ENCODE measurements at regions not wholly inside any gene's neighbourhood (a gene's known extent, or its start where the extent isn't known, plus 50 kb on each side); places are given as distances from the start of the nearest gene placed in this dataset.

GRCh38 chr20:39862470-39862891 is 826.6 kb downstream of the MAFB start:
- Histone ChIP-seq H2BK120ac (replicated peaks; ENCODE audit: low read depth, low read length) (no peak overlapping the region), H2BK20ac (ENCODE audit: low read length) (no peak overlapping the region), H3K27ac (ENCODE audit: low read depth, low read length) (no peak overlapping the region), H2AK5ac (ENCODE audit: low read depth, low read length) (no peak overlapping the region), H2BK15ac (ENCODE audit: low read length) (no peak overlapping the region), H3K4me2 (ENCODE audit: insufficient read depth in 1 of 2, low read depth in 2 of 2, low read length in 2 of 2) (no peak overlapping the region), H3K79me2 (ENCODE audit: control insufficient read depth in 1 of 2, insufficient read depth in 2 of 2, low read length in 2 of 2) (no peaks in the 10 kb centered on the region), H3K27me3 (replicated peaks in 1 of 4; ENCODE audit: control insufficient read depth in 3 of 4, extremely low read depth in 1 of 4, insufficient read depth in 3 of 4, low read length in 3 of 4) (no peaks in the 10 kb centered on the region), H3K23me2 (ENCODE audit: low read depth, low read length) (peaks cover 2% of the 10 kb centered on the region; the same call in 1 of the 2 replicates), H3K14ac (ENCODE audit: insufficient read length) (no peak overlapping the region), H3K18ac (ENCODE audit: extremely low read depth, low read length) (no peak overlapping the region), H4K91ac (replicated peaks; ENCODE audit: insufficient read length, low read length) (no peak overlapping the region), H3K4me3 (ENCODE audit: extremely low read depth in 1 of 4, insufficient read depth in 2 of 4, low read depth in 3 of 4, low read length in 4 of 4) (no peak overlapping the region), H3K4me1 (replicated peaks in 1 of 4; ENCODE audit: control insufficient read depth in 3 of 4, insufficient read depth in 4 of 4, low read length in 3 of 4) (no peaks in the 10 kb centered on the region), H3K9me3 (ENCODE audit: insufficient read depth in 2 of 2, low read depth in 1 of 2, low read length in 1 of 2) (no peaks in the 10 kb centered on the region), H2AFZ (ENCODE audit: low read length) (no peak overlapping the region), H3K9ac (replicated peaks in 1 of 4; ENCODE audit: extremely low read depth in 1 of 4, low read depth in 3 of 4, low read length in 3 of 4) (no peak overlapping the region), H4K5ac (ENCODE audit: insufficient read length, low read depth, low read length) (no peak overlapping the region), H4K20me1 (replicated peaks in 1 of 2; ENCODE audit: control insufficient read depth in 1 of 2, insufficient read depth in 2 of 2, low read length in 2 of 2) (no peaks in the 10 kb centered on the region), H2BK5ac (ENCODE audit: low read depth, low read length) (no peak overlapping the region), H2BK12ac (ENCODE audit: low read depth, low read length) (no peak overlapping the region), H3K79me1 (ENCODE audit: low read depth, low read length) (no peaks in the 10 kb centered on the region), H4K8ac (ENCODE audit: extremely low read depth, insufficient read depth, low read length) (no peak overlapping the region), H3K56ac (replicated peaks; ENCODE audit: insufficient read length, low read depth, low read length) (no peak overlapping the region), H3K4ac (replicated peaks; ENCODE audit: insufficient read length, low read depth, low read length) (no peak overlapping the region), H3K36me3 (ENCODE audit: control insufficient read depth in 2 of 4, insufficient read depth in 4 of 4, low read length in 3 of 4) (no peaks in the 10 kb centered on the region), H3K23ac (ENCODE audit: insufficient read length) (no peak overlapping the region)
- 91% methylated on average over 4 of the region's 4 CpGs; no CpG with 5 or more reads in 1 of the 2 experiments for WGBS, 2 experiments (ENCODE audit: extremely low coverage in 1 of 2, insufficient coverage in 1 of 2, insufficient read length in 1 of 2, insufficient replicate concordance in 2 of 2, low coverage in 1 of 2, low lambda C conversion rate in 2 of 2, missing lambda C conversion rate in 1 of 2)
- ChIA-PET CTCF (ENCODE audit: partially characterized antibody) (interaction anchor here (1.2 to 5.0 kb wide), 4 partner anchors 9 to 17 kb away, joined by 3 to 27 read pairs (median 4); no protein-coding TSS in a partner anchor), POLR2A (ENCODE audit: partially characterized antibody) (no interaction called here)
- FAIRE-seq (no peak), DNase-seq (ENCODE audit: low read depth in 1 of 2, low spot score in 2 of 2) (no peak)
- no peak for TF ChIP-seq SP2 (IDR thresholded peaks at IDR 0.05; ENCODE audit: low read length)
- TF ChIP-seq ASH2L (IDR thresholded peaks at IDR 0.05; ENCODE audit: low read length), result no peak
- TF ChIP-seq E2F6 (IDR thresholded peaks at IDR 0.05), result no peak
- TF ChIP-seq PHF8 (conservative IDR thresholded peaks at IDR 0.05; ENCODE audit: low read depth, low read length), result no peak
- TF ChIP-seq ATF2 (IDR thresholded peaks at IDR 0.05; ENCODE audit: low read length), result no peak
- no peak for TF ChIP-seq POLR2A (IDR thresholded peaks at IDR 0.05; ENCODE audit: control extremely low read depth in 1 of 2, low read depth in 2 of 2, low read length in 2 of 2)
- no peak for TF ChIP-seq SP1 (IDR thresholded peaks at IDR 0.05; ENCODE audit: low read depth, low read length)
